Panc1 (cell line): ENCODE measurements at regions not wholly inside any gene's neighbourhood (a gene's known extent, or its start where the extent isn't known, plus 50 kb on each side); places are given as distances from the start of the nearest gene placed in this dataset.

Experiments
- POLR2AphosphoS5 ChIP-seq: IDR thresholded peaks from 2 replicates; pipeline ENCODE4 v1.6.1; 2012; ENCODE audit warnings: mild to moderate bottlenecking, low read depth, low read length, moderate library complexity
- REST ChIP-seq, 2 experiments: IDR thresholded peaks; 2 replicates each; pipeline ENCODE4 v1.6.1; 2011 to 2012; ENCODE audit warnings: low read depth in 2 of 2, control low read depth in 1 of 2, low read length in 1 of 2, mild to moderate bottlenecking in 1 of 2, moderate library complexity in 1 of 2; ENCODE audit not compliant: insufficient read depth in 1 of 2
- SIN3A ChIP-seq: IDR thresholded peaks from 2 replicates; pipeline ENCODE4 v1.6.1; 2012; ENCODE audit warnings: low read depth, mild to moderate bottlenecking, low read length, moderate library complexity, borderline replicate concordance; ENCODE audit not compliant: insufficient read depth
- TCF7L2 ChIP-seq: IDR thresholded peaks from 2 replicates; pipeline ENCODE4 v1.6.1; 2011; ENCODE audit warnings: mild to moderate bottlenecking, low read depth, low read length, inconsistent platforms
- TF ChIP-seq, protein P1 (sequence below): fragments of 450-650 bp; IDR thresholded peaks from 2 replicates; pipeline ENCODE4 v1.5.1; 2017; ENCODE audit warnings: mild to moderate bottlenecking

DNA sequence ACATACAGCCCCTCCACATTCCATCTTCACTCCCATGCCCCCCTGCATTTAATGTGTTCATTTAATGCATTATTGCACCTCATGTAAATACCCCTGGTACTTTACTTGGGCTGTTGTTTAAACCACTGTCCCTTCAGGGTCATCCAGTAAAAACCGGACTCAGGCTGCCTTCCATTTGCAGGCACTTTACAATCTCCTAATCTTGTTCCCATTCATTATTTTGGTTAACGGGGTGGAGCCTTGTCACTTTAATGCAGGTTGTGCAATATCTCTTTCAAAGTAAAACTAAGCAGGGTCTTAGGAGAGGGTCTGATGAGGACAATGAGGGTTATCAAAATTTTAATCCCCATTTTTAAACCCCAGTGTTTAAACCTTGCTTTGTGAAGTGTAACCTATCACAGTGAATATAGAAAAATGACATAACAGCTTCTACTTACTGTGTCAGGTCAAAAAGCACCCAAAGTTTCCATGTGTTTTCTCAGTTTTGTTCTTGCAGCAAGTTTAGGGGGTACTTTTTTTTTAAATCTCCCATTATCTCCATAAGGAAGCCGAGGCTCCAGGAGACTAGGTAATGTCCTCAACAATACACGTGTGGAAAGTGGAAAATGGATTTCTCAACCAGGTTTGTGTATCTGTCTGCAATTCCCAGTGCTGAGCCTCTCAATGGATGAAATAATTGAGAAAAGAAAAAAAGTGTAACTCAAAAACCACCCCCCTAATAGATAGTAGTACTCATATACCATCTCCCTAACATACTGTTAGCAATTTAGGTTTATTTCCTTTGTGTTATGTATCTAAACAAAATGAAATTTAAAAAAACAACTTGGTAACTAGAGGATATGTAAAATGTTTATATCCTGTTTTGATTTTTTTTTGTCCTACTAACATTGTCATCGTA is 54.2 kb upstream of the SPRY4 start:
- TF ChIP-seq, protein P1, sequence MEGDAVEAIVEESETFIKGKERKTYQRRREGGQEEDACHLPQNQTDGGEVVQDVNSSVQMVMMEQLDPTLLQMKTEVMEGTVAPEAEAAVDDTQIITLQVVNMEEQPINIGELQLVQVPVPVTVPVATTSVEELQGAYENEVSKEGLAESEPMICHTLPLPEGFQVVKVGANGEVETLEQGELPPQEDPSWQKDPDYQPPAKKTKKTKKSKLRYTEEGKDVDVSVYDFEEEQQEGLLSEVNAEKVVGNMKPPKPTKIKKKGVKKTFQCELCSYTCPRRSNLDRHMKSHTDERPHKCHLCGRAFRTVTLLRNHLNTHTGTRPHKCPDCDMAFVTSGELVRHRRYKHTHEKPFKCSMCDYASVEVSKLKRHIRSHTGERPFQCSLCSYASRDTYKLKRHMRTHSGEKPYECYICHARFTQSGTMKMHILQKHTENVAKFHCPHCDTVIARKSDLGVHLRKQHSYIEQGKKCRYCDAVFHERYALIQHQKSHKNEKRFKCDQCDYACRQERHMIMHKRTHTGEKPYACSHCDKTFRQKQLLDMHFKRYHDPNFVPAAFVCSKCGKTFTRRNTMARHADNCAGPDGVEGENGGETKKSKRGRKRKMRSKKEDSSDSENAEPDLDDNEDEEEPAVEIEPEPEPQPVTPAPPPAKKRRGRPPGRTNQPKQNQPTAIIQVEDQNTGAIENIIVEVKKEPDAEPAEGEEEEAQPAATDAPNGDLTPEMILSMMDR: no peak
- TF ChIP-seq SIN3A: no peak
- TF ChIP-seq REST (IDR thresholded peaks at IDR 0.05; ENCODE audit: insufficient read depth in 1 of 2, low read depth in 2 of 2, low read length in 1 of 2): no peak
- TF ChIP-seq POLR2AphosphoS5: no peak
- no peak for TF ChIP-seq TCF7L2
